ENCODE measurements at regions not wholly inside any gene's neighbourhood (a gene's known extent, or its start where the extent isn't known, plus 50 kb on each side); places are given as distances from the start of the nearest gene placed in this dataset.

GRCh38 chr2:123144082-123144481, 881.0 kb upstream of the CNTNAP5 start (continued):
- no peak for TF ChIP-seq ZNF423 (tag by site-specific recombination; IDR thresholded peaks at IDR 0.05)

- Histone ChIP-seq H3K4me1 (ENCODE audit: control insufficient read depth, insufficient read depth, low read length) (no peaks in the 10 kb centered on the region), H3K36me3 (ENCODE audit: control insufficient read depth in 2 of 2, insufficient read depth in 1 of 2, low read length in 2 of 2) (no peaks in the 10 kb centered on the region), H3K4me3 (ENCODE audit: low read depth, low read length) (no peak overlapping the region), H3K27ac (ENCODE audit: extremely low read depth, low read depth, low read length) (no peak overlapping the region), H3K9me3 (ENCODE audit: control insufficient read depth, insufficient read depth, low read depth, low read length) (no peaks in the 10 kb centered on the region)
- TF ChIP-seq SP2 (tag by site-specific recombination; IDR thresholded peaks at IDR 0.05) (no peak), ZNF37A (tag by site-specific recombination; IDR thresholded peaks at IDR 0.05) (no peak)
- CTCF ChIA-PET: interaction anchor here (0.8 kb wide), 1 partner anchor 53 kb away, joined by 3 read pairs; no protein-coding TSS in a partner anchor
- POLR2A ChIA-PET: no interaction called here
Measured at GRCh38 chr2:123153041-123153440, 872.0 kb upstream of the CNTNAP5 start.

- CTCF ChIA-PET: interaction anchor here (0.6 kb wide), 1 partner anchor 28 kb away, joined by 4 read pairs; no protein-coding TSS in a partner anchor
- POLR2A ChIA-PET: no interaction called here
- no peaks in the 10 kb centered on the region for H3K4me1 ChIP-seq (ENCODE audit: control insufficient read depth, insufficient read depth, low read length)
- TF ChIP-seq KLF7 (tag by site-specific recombination; IDR thresholded peaks at IDR 0.05; ENCODE audit: borderline replicate concordance) (no peak), ZNF133 (tag by site-specific recombination; IDR thresholded peaks at IDR 0.05) (no peak), ZSCAN18 (tag by site-specific recombination; IDR thresholded peaks at IDR 0.05) (no peak), TCF7L2 (IDR thresholded peaks at IDR 0.05; ENCODE audit: borderline replicate concordance, low read depth, low read length) (no peak), TRIM28 (IDR thresholded peaks at IDR 0.05; ENCODE audit: borderline replicate concordance, low read length) (no peak), RBAK (tag by site-specific recombination; IDR thresholded peaks at IDR 0.05) (no peak)
- no peaks in the 10 kb centered on the region for H3K36me3 ChIP-seq (ENCODE audit: control insufficient read depth in 2 of 2, insufficient read depth in 1 of 2, low read length in 2 of 2)
- H3K9me3 ChIP-seq (ENCODE audit: control insufficient read depth, insufficient read depth, low read depth, low read length): no peaks in the 10 kb centered on the region
- H3K27ac ChIP-seq (ENCODE audit: extremely low read depth, low read depth, low read length): no peak overlapping the region
- H3K4me3 ChIP-seq (ENCODE audit: low read depth, low read length): no peak overlapping the region
Measured at GRCh38 chr2:123154195-123154594, 870.9 kb upstream of the CNTNAP5 start.

GRCh38 chr2:123157016-123157415, 868.1 kb upstream of the CNTNAP5 start:
- Histone ChIP-seq H3K9me3 (ENCODE audit: control insufficient read depth, insufficient read depth, low read depth, low read length) (no peaks in the 10 kb centered on the region), H3K27ac (ENCODE audit: extremely low read depth, low read depth, low read length) (no peak overlapping the region), H3K4me3 (ENCODE audit: low read depth, low read length) (no peak overlapping the region), H3K4me1 (ENCODE audit: control insufficient read depth, insufficient read depth, low read length) (no peaks in the 10 kb centered on the region), H3K36me3 (ENCODE audit: control insufficient read depth in 2 of 2, insufficient read depth in 1 of 2, low read length in 2 of 2) (no peaks in the 10 kb centered on the region)
- ChIA-PET CTCF (no interaction called here), POLR2A (no interaction called here)
- TF ChIP-seq ZEB2 (tag by site-specific recombination; IDR thresholded peaks at IDR 0.05): no peak
- no peak for TF ChIP-seq ZNF138 (tag by site-specific recombination; IDR thresholded peaks at IDR 0.05; ENCODE audit: borderline replicate concordance)
- TF ChIP-seq ZNF514 (tag by site-specific recombination; IDR thresholded peaks at IDR 0.05): no peak
- no peak for TF ChIP-seq ZNF121 (tag by site-specific recombination; IDR thresholded peaks at IDR 0.05)
- TF ChIP-seq PRDM4 (tag by site-specific recombination; IDR thresholded peaks at IDR 0.05): no peak
- no peak for TF ChIP-seq ZNF148 (tag by site-specific recombination; IDR thresholded peaks at IDR 0.05; ENCODE audit: borderline replicate concordance)
- TF ChIP-seq ZNF747 (tag by site-specific recombination; IDR thresholded peaks at IDR 0.05): no peak
- no peak for TF ChIP-seq ZNF37A (tag by site-specific recombination; IDR thresholded peaks at IDR 0.05)
- no peak for TF ChIP-seq BCL11A (tag by site-specific recombination; IDR thresholded peaks at IDR 0.05; ENCODE audit: low read depth)
- TF ChIP-seq PBX3 (CRISPR knock-in tag; IDR thresholded peaks at IDR 0.05): no peak
- no peak for TF ChIP-seq HIC1 (tag by site-specific recombination; IDR thresholded peaks at IDR 0.05)
- TF ChIP-seq ZNF830 (tag by site-specific recombination; IDR thresholded peaks at IDR 0.05; ENCODE audit: low read depth): no peak
